ENCODE measurements at regions not wholly inside any gene's neighbourhood (a gene's known extent, or its start where the extent isn't known, plus 50 kb on each side); places are given as distances from the start of the nearest gene placed in this dataset.

DNA sequence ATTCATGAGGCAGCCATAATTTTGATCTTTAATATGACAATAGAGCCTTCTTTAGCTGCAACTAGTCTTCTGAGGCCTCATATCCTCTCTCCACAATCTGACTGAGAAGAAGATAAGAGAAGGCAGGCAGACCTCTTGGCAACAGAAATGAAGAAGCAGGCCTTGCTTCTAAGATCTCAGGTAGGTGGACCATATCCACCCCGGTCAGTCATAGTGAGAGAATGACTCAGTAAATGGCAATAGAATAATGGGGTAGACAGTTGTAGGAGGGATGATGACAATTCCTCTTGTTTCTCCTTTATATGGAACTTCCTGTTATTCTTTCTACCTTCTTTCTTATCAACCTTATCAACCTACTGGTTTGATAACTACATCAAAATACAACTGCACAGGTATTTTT is 246.7 kb upstream of the G2E3 start:
- Histone ChIP-seq H3K4me1 (ENCODE audit: control insufficient read depth in 1 of 2, insufficient read depth in 2 of 2, low read length in 2 of 2) (no peaks in the 10 kb centered on the region), H3K27ac (ENCODE audit: low read length) (no peak overlapping the region), H3K27me3 (ENCODE audit: low read depth, low read length) (no peaks in the 10 kb centered on the region), H3K9me3 (ENCODE audit: control insufficient read depth in 1 of 2, low read length in 2 of 2) (peaks cover 0 to 6% of the 10 kb centered on the region in 2 donors), H3K36me3 (ENCODE audit: control insufficient read depth in 1 of 2, insufficient read depth in 2 of 2, low read length in 2 of 2) (no peaks in the 10 kb centered on the region), H3K4me3 (ENCODE audit: low read depth in 1 of 2, low read length in 2 of 2) (no peak overlapping the region)

DNA sequence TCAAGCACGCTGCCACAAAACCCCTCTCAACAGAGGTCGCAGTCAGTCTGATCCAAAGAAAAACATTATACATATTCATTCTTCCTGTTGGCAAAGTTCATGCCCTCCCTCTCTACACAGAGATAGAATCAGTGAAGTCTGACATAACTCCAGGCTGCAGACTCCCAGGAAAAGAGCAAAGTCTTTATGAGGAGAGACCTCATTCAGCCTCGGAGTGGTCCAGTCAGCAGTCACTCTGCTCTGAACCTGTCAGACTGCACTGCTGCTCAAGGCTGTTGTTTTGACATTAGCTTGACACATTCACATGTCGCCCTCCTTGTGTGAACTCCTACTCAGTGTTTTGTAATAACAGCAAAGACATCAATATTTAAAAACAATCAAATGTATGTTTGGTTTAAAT is 241.2 kb upstream of the G2E3 start:
- Histone ChIP-seq H3K27ac (ENCODE audit: low read length) (no peak overlapping the region), H3K27me3 (ENCODE audit: low read depth, low read length) (no peaks in the 10 kb centered on the region), H3K4me1 (ENCODE audit: control insufficient read depth in 1 of 2, insufficient read depth in 2 of 2, low read length in 2 of 2) (no peaks in the 10 kb centered on the region), H3K36me3 (ENCODE audit: control insufficient read depth in 1 of 2, insufficient read depth in 2 of 2, low read length in 2 of 2) (no peaks in the 10 kb centered on the region), H3K4me3 (ENCODE audit: low read depth in 1 of 2, low read length in 2 of 2) (no peak overlapping the region), H3K9me3 (ENCODE audit: control insufficient read depth in 1 of 2, low read length in 2 of 2) (peaks cover 0 to 6% of the 10 kb centered on the region in 2 donors)

DNA sequence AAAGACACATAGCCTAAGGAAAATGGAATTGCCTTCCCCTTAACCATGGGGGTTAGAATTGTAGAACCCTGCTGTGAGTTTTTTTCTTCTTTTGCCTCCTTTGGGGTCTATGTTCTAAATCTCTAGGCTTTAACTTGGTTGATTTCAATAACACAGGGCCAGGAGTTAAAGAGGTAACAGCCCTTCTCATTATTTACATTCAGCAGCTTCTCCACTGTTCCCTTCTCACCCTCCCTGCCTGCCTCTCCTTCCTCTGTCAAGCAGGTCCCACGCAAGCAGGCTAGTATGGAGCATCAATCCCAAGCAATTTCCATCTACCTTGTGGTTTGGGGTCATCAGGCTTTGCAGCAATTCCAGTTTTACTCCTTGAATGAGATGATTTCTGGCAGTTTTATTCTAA is 236.1 kb upstream of the G2E3 start:
- no peaks in the 10 kb centered on the region for H3K4me1 ChIP-seq (ENCODE audit: control insufficient read depth in 1 of 2, insufficient read depth in 2 of 2, low read length in 2 of 2)

DNA sequence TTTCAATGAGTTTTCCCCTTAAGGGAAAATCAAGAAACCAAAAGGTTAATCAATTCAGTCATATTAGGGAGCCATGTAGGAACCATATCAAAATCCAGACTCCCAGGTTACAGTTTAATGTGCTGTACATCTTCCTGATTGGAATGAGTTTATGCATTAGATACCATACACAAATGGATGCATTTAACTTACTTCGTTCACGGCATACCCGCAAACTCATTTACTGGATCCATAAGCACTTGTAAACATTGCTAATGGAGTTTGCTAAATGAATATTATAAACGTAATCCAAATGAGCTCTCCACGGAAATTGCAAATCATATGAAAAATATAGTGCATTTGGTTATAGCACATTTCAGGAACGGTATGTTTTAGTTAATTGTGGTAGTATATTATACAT is 228.9 kb upstream of the G2E3 start:
- no peaks in the 10 kb centered on the region for H3K36me3 ChIP-seq (ENCODE audit: control insufficient read depth in 1 of 2, insufficient read depth in 2 of 2, low read length in 2 of 2)
- no peak overlapping the region for H3K27ac ChIP-seq (ENCODE audit: low read length)
- H3K4me1 ChIP-seq (ENCODE audit: control insufficient read depth in 1 of 2, insufficient read depth in 2 of 2, low read length in 2 of 2), result no peaks in the 10 kb centered on the region
- H3K4me3 ChIP-seq (ENCODE audit: low read depth in 1 of 2, low read length in 2 of 2), result no peak overlapping the region
- H3K9me3 ChIP-seq (ENCODE audit: control insufficient read depth in 1 of 2, low read length in 2 of 2), result no peaks in the 10 kb centered on the region
- no peaks in the 10 kb centered on the region for H3K27me3 ChIP-seq (ENCODE audit: low read depth, low read length)

More for the DNA sequence above, 236.1 kb upstream of the G2E3 start:
- H3K36me3 ChIP-seq (ENCODE audit: control insufficient read depth in 1 of 2, insufficient read depth in 2 of 2, low read length in 2 of 2), result no peaks in the 10 kb centered on the region
- no peak overlapping the region for H3K4me3 ChIP-seq (ENCODE audit: low read depth in 1 of 2, low read length in 2 of 2)
- H3K27ac ChIP-seq (ENCODE audit: low read length), result no peak overlapping the region
- H3K27me3 ChIP-seq (ENCODE audit: low read depth, low read length), result no peaks in the 10 kb centered on the region
- H3K9me3 ChIP-seq (ENCODE audit: control insufficient read depth in 1 of 2, low read length in 2 of 2), result no peaks in the 10 kb centered on the region

DNA sequence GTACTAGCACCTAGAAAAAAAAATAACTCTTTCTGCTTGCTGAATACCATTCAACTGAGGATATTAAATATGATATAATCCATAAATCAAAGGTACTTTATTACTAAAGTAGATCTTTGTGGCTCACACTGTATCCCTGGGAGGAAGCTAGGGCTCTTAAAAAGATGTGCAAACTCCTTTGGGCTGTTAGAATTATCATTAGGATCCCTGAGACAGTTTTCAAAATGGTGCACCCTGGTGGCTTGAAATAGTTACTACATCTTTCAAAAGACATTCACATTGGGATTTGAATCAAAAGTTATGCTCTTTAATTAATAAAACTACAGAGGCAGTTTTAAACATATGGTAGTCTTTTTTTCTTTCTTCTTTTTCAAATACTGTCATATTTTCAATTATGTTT is 228.5 kb upstream of the G2E3 start:
- Histone ChIP-seq H3K27me3 (ENCODE audit: low read depth, low read length) (no peaks in the 10 kb centered on the region), H3K4me3 (ENCODE audit: low read depth in 1 of 2, low read length in 2 of 2) (no peak overlapping the region), H3K4me1 (ENCODE audit: control insufficient read depth in 1 of 2, insufficient read depth in 2 of 2, low read length in 2 of 2) (no peaks in the 10 kb centered on the region), H3K36me3 (ENCODE audit: control insufficient read depth in 1 of 2, insufficient read depth in 2 of 2, low read length in 2 of 2) (no peaks in the 10 kb centered on the region), H3K9me3 (ENCODE audit: control insufficient read depth in 1 of 2, low read length in 2 of 2) (no peaks in the 10 kb centered on the region), H3K27ac (ENCODE audit: low read length) (no peak overlapping the region)

DNA sequence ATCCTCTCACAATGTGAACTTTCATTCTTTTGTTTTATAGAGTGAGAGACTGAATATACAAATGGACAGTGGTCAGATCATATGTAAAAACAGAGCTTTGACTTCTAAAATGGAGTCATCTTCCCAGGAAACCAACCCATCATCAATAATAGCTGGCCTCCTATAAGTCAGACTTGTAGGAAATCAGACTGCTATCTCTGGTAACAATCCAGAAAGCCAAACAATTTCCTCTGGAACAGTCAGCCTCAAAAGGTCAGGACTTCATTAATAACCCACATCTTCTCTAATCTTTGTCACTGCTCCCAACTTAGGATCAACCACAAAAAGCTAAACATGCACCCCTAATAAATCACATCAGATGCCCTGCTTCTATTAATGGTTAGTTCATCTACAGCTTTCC is 227.9 kb upstream of the G2E3 start:
- Histone ChIP-seq H3K27ac (ENCODE audit: low read length) (no peak overlapping the region), H3K36me3 (ENCODE audit: control insufficient read depth in 1 of 2, insufficient read depth in 2 of 2, low read length in 2 of 2) (no peaks in the 10 kb centered on the region), H3K4me3 (ENCODE audit: low read depth in 1 of 2, low read length in 2 of 2) (no peak overlapping the region), H3K27me3 (ENCODE audit: low read depth, low read length) (no peaks in the 10 kb centered on the region), H3K9me3 (ENCODE audit: control insufficient read depth in 1 of 2, low read length in 2 of 2) (no peaks in the 10 kb centered on the region), H3K4me1 (ENCODE audit: control insufficient read depth in 1 of 2, insufficient read depth in 2 of 2, low read length in 2 of 2) (no peaks in the 10 kb centered on the region)

DNA sequence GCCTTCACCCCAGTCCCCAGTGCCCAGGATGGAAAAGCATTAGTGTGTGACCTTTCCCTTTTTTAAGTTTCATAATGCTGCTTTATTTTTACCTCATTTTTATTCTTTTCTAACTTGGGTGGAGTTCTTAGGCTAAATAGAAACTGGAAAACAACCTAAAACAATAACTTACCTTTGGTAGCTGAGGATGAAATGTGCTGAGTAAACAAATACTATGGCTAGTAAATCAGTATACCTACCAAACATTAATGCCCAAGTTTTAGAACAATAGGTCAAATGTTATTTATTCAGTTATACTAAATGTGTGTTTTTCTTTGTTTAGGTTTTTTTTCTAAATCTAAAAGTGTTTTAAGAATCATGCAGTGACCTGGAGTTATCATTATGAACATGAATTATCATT is 226.6 kb upstream of the G2E3 start:
- Histone ChIP-seq H3K27me3 (ENCODE audit: low read depth, low read length) (no peaks in the 10 kb centered on the region), H3K4me3 (ENCODE audit: low read depth in 1 of 2, low read length in 2 of 2) (no peak overlapping the region), H3K4me1 (ENCODE audit: control insufficient read depth in 1 of 2, insufficient read depth in 2 of 2, low read length in 2 of 2) (no peaks in the 10 kb centered on the region), H3K27ac (ENCODE audit: low read length) (no peak overlapping the region), H3K36me3 (ENCODE audit: control insufficient read depth in 1 of 2, insufficient read depth in 2 of 2, low read length in 2 of 2) (no peaks in the 10 kb centered on the region), H3K9me3 (ENCODE audit: control insufficient read depth in 1 of 2, low read length in 2 of 2) (no peaks in the 10 kb centered on the region)

DNA sequence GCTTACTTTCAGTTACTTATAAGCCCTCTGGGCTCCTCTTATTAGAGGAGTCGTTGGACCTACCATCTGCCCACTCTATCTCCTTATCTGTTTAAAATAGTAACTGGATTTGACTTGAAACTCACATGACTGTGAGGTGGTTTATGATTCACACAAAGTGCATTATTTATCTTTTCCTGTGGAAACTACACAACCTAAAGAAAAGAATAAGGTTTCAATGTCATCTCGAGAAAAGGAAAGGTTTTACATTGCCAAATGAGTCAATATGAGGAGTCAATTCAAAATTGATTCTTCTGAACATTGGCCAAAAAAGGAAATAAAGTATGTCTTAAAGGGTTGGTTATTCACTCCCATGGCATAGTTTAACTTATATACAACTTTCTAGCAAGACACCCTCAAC is 225.0 kb upstream of the G2E3 start:
- Histone ChIP-seq H3K9me3 (ENCODE audit: control insufficient read depth in 1 of 2, low read length in 2 of 2) (no peaks in the 10 kb centered on the region), H3K27me3 (ENCODE audit: low read depth, low read length) (no peaks in the 10 kb centered on the region), H3K4me3 (ENCODE audit: low read depth in 1 of 2, low read length in 2 of 2) (no peak overlapping the region), H3K27ac (ENCODE audit: low read length) (no peak overlapping the region), H3K4me1 (ENCODE audit: control insufficient read depth in 1 of 2, insufficient read depth in 2 of 2, low read length in 2 of 2) (no peaks in the 10 kb centered on the region), H3K36me3 (ENCODE audit: control insufficient read depth in 1 of 2, insufficient read depth in 2 of 2, low read length in 2 of 2) (no peaks in the 10 kb centered on the region)

DNA sequence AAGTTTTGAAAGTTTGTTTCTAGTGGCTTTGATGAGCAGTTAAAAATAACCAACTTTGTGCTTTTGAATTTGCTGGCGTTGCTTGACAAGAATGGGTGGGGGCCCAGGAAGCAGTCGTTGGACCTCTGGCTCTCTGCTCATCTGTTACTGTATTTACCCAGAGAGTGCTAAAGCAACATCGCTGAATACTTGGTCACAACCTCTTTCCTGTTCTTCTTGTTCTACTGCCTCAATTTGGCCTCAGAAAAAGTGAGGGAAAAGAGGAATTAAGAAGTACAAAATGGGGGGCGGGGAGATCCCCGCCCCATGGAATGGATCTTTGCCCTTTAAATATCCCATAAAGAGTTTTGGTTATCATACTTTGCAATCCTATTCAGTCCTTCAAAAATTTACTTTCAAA is 221.5 kb upstream of the G2E3 start:
- Histone ChIP-seq H3K36me3 (ENCODE audit: control insufficient read depth in 1 of 2, insufficient read depth in 2 of 2, low read length in 2 of 2) (no peaks in the 10 kb centered on the region), H3K27me3 (ENCODE audit: low read depth, low read length) (no peaks in the 10 kb centered on the region), H3K27ac (ENCODE audit: low read length) (no peak overlapping the region), H3K4me1 (ENCODE audit: control insufficient read depth in 1 of 2, insufficient read depth in 2 of 2, low read length in 2 of 2) (no peaks in the 10 kb centered on the region), H3K9me3 (ENCODE audit: control insufficient read depth in 1 of 2, low read length in 2 of 2) (no peaks in the 10 kb centered on the region), H3K4me3 (ENCODE audit: low read depth in 1 of 2, low read length in 2 of 2) (no peak overlapping the region)

DNA sequence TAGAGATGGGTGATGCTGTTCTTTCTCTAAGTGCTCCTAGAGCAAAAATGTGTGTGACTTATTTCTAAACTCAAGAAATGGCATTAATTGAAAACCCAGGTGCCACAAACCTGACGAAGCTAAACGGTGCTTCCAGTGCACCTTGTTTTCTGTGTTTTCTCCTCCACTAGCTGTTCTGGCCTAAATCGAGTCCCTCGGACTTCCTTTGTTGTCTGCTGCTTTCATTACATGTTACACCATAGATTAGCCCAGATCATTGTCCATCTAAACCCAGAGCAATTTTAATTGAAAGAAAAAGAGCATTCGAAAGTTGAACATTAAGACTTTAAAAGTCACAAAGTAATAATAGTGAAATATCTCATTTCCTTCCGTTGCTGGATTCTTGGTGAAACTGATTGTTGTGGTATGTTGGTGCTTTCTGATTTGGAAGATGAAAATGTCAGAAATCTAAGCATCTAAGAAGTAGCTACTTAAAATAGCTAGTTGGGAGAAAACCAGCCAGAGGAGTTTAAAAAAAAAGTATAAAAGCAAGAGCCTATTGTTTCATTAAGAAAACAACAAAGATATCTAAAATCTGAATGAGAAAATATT is 219.6 kb upstream of the G2E3 start:
- no peak overlapping the region for H3K4me3 ChIP-seq (ENCODE audit: low read depth in 1 of 2, low read length in 2 of 2)
- no peaks in the 10 kb centered on the region for H3K36me3 ChIP-seq (ENCODE audit: control insufficient read depth in 1 of 2, insufficient read depth in 2 of 2, low read length in 2 of 2)
- H3K9me3 ChIP-seq (ENCODE audit: control insufficient read depth in 1 of 2, low read length in 2 of 2), result no peaks in the 10 kb centered on the region
- no peaks in the 10 kb centered on the region for H3K4me1 ChIP-seq (ENCODE audit: control insufficient read depth in 1 of 2, insufficient read depth in 2 of 2, low read length in 2 of 2)
- no peak overlapping the region for H3K27ac ChIP-seq (ENCODE audit: low read length)
- no peaks in the 10 kb centered on the region for H3K27me3 ChIP-seq (ENCODE audit: low read depth, low read length)

DNA sequence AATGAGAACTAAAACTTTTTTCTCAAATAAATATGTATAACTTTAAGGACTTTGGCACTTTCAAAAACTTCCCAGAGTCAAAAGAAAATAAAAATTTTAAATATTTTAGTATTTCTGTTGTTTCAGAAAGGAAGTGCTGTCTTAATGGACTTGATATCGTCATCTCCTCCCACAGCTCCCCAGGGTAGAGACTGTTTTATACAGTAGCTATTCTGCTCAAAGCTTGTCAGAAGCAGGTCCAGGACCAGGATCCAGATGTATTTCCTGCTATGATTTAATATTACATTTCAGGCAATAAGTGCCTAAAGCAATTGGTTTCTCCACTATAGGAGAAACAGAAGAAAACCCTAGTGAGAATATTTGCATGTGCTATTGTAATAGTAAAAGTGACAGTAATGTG is 218.5 kb upstream of the G2E3 start:
- Histone ChIP-seq H3K27ac (ENCODE audit: low read length) (no peak overlapping the region), H3K36me3 (ENCODE audit: control insufficient read depth in 1 of 2, insufficient read depth in 2 of 2, low read length in 2 of 2) (no peaks in the 10 kb centered on the region), H3K9me3 (ENCODE audit: control insufficient read depth in 1 of 2, low read length in 2 of 2) (no peaks in the 10 kb centered on the region), H3K4me1 (ENCODE audit: control insufficient read depth in 1 of 2, insufficient read depth in 2 of 2, low read length in 2 of 2) (no peaks in the 10 kb centered on the region), H3K27me3 (ENCODE audit: low read depth, low read length) (no peaks in the 10 kb centered on the region), H3K4me3 (ENCODE audit: low read depth in 1 of 2, low read length in 2 of 2) (no peak overlapping the region)

DNA sequence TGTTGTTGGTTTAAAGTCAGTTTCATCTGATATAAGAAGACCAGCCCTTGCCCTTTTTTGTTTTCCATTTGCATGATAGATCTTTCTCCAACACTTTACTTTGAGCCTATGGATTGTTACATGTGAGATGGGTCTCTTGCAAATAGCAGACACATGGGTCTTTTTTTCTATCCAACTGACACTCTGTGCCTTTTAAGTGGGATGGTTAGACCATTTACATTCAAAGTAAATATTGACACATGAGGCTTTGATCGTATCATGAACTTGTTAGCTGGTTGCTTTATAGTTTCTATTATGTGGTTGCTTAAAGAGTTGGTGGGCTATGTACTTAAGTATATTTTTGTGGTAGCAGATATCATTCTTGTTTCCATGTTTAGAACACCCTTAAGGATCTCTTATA is 213.4 kb upstream of the G2E3 start:
- H3K27ac ChIP-seq (ENCODE audit: low read length), result no peak overlapping the region

More for the DNA sequence above, 213.4 kb upstream of the G2E3 start:
- no peak overlapping the region for H3K4me3 ChIP-seq (ENCODE audit: low read depth in 1 of 2, low read length in 2 of 2)
- no peaks in the 10 kb centered on the region for H3K27me3 ChIP-seq (ENCODE audit: low read depth, low read length)
- no peaks in the 10 kb centered on the region for H3K36me3 ChIP-seq (ENCODE audit: control insufficient read depth in 1 of 2, insufficient read depth in 2 of 2, low read length in 2 of 2)
- no peaks in the 10 kb centered on the region for H3K4me1 ChIP-seq (ENCODE audit: control insufficient read depth in 1 of 2, insufficient read depth in 2 of 2, low read length in 2 of 2)
- H3K9me3 ChIP-seq (ENCODE audit: control insufficient read depth in 1 of 2, low read length in 2 of 2), result no peaks in the 10 kb centered on the region

Data from muscle layer of duodenum (tissue), 2 donors.